ENCODE measurements at regions not wholly inside any gene's neighbourhood (a gene's known extent, or its start where the extent isn't known, plus 50 kb on each side); places are given as distances from the start of the nearest gene placed in this dataset.

DNA sequence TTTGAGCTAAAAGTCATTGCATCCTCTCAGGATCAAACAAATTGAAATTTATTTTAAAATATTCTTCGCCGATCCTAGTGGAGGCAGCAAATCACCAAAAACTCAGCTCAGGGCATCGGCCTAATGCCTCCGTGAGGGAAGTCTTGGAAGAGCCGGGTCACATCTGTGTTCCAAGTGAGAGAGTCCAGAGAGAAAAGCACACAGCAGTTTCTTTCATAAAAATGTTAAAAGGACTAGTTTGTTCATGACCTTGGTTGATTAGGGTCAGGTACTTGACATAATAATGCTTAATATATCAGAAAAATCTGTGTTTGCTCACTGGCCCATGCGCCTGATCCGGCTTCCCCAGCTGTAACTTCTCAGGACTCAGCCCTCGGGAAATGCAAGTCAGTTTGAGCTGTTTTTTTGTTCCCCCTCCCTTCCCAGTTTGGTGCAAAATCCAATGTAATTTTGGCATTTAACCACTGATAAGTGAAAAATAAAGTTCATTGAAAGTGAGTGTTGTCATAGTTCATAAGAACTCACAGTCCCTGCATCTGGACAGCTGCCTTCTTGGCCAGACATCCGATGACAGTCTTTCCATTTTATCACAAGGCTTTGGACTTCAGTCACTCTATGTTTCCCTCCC lies 161.7 kb downstream of the CAND1 start:
- TF ChIP-seq, protein P1, sequence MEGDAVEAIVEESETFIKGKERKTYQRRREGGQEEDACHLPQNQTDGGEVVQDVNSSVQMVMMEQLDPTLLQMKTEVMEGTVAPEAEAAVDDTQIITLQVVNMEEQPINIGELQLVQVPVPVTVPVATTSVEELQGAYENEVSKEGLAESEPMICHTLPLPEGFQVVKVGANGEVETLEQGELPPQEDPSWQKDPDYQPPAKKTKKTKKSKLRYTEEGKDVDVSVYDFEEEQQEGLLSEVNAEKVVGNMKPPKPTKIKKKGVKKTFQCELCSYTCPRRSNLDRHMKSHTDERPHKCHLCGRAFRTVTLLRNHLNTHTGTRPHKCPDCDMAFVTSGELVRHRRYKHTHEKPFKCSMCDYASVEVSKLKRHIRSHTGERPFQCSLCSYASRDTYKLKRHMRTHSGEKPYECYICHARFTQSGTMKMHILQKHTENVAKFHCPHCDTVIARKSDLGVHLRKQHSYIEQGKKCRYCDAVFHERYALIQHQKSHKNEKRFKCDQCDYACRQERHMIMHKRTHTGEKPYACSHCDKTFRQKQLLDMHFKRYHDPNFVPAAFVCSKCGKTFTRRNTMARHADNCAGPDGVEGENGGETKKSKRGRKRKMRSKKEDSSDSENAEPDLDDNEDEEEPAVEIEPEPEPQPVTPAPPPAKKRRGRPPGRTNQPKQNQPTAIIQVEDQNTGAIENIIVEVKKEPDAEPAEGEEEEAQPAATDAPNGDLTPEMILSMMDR (IDR thresholded peaks at IDR 0.05): no peak
- TF ChIP-seq ZFX (IDR thresholded peaks at IDR 0.05; ENCODE audit: borderline replicate concordance): no peak

Data from 22Rv1 (cell line).